ENCODE measurements at regions not wholly inside any gene's neighbourhood (a gene's known extent, or its start where the extent isn't known, plus 50 kb on each side); places are given as distances from the start of the nearest gene placed in this dataset.

GRCh38 chr1:86235852-86236251 lies 79.3 kb upstream of the COL24A1 start:
- TF ChIP-seq EZH2 (IDR thresholded peaks at IDR 0.05; ENCODE audit: borderline replicate concordance, low read depth, low read length, severe bottlenecking) (no peak), CTCF (IDR thresholded peaks at IDR 0.05; ENCODE audit: extremely low read depth in 1 of 2, insufficient read depth in 1 of 2, low read depth in 1 of 2, low read length in 2 of 2) (no peak), POLR2A (IDR thresholded peaks at IDR 0.05; ENCODE audit: low read depth, low read length) (no peak), GATA2 (IDR thresholded peaks at IDR 0.05; ENCODE audit: insufficient read depth, insufficient read length, low read depth, low read length) (no peak), MAX (IDR thresholded peaks at IDR 0.05; ENCODE audit: insufficient read depth, insufficient read length) (no peak), FOS (IDR thresholded peaks at IDR 0.05; ENCODE audit: borderline replicate concordance, insufficient read depth, low read length) (no peak), MYC (IDR thresholded peaks at IDR 0.05; ENCODE audit: low read depth, low read length) (no peak), POLR2AphosphoS5 (IDR thresholded peaks at IDR 0.05; ENCODE audit: insufficient read depth, low read depth, low read length) (no peak), JUN (IDR thresholded peaks at IDR 0.05; ENCODE audit: borderline replicate concordance, insufficient read depth, insufficient read length, low read depth) (no peak)
- Histone ChIP-seq H3K27me3 (ENCODE audit: control insufficient read depth in 2 of 2, insufficient read depth in 2 of 2, low read length in 2 of 2) (peaks cover 0 to 4% of the 10 kb centered on the region in 2 experiments), H3K79me2 (ENCODE audit: control insufficient read depth, insufficient read depth, low read length) (no peaks in the 10 kb centered on the region), H4K20me1 (replicated peaks; ENCODE audit: control insufficient read depth, extremely low read depth, insufficient read depth, low read length) (no peaks in the 10 kb centered on the region), H3K27ac (ENCODE audit: insufficient read depth, low read depth, low read length) (no peak overlapping the region), H2AFZ (ENCODE audit: low read depth, low read length) (no peak overlapping the region), H3K4me1 (ENCODE audit: control insufficient read depth, extremely low read depth, insufficient read depth, low read length) (no peaks in the 10 kb centered on the region), H3K36me3 (ENCODE audit: control insufficient read depth in 2 of 2, extremely low read depth in 1 of 2, insufficient read depth in 2 of 2, low read length in 2 of 2) (no peaks in the 10 kb centered on the region), H3K9ac (replicated peaks; ENCODE audit: extremely low read depth, insufficient read depth, low read length) (no peak overlapping the region), H3K4me3 (replicated peaks in 1 of 3; ENCODE audit: insufficient read depth in 1 of 3, low read depth in 1 of 3, low read length in 3 of 3) (no peak overlapping the region), H3K4me2 (ENCODE audit: insufficient read depth, low read length) (no peak overlapping the region), H3K9me3 (replicated peaks; ENCODE audit: control insufficient read depth, insufficient read depth, low read length) (no peaks in the 10 kb centered on the region), H3K9me1 (replicated peaks; ENCODE audit: control insufficient read depth, extremely low read depth, insufficient read depth, low read length) (no peaks in the 10 kb centered on the region)
- BruUV-seq (replicated peaks): no TSS peak
- POLR2A ChIA-PET: no interaction called here
- intact Hi-C loops (cut with micrococcal nuclease): no loop called here
- dilution Hi-C loops (cut with MboI; ENCODE audit: extremely low pct_ligation_motif_present, low sequenced_read_pairs): no loop called here
- FAIRE-seq (no peak), DNase-seq (ENCODE audit: low read depth, low spot score) (no peak)
- CTCF ChIA-PET: no interaction called here

Measured in endothelial cell of umbilical vein (primary cell).